ENCODE measurements at regions not wholly inside any gene's neighbourhood (a gene's known extent, or its start where the extent isn't known, plus 50 kb on each side); places are given as distances from the start of the nearest gene placed in this dataset.

- Histone ChIP-seq H4K20me1 (replicated peaks; ENCODE audit: insufficient read depth) (no peaks in the 10 kb centered on the region), H3F3A (replicated peaks; ENCODE audit: low read depth) (no peaks in the 10 kb centered on the region), H3K4me2 (no peak overlapping the region), H2AFZ (no peak overlapping the region), H3K79me2 (replicated peaks; ENCODE audit: insufficient read depth) (no peaks in the 10 kb centered on the region), H3K36me3 (ENCODE audit: insufficient read depth) (no peaks in the 10 kb centered on the region), H3K27me3 (ENCODE audit: insufficient read depth) (no peaks in the 10 kb centered on the region), H3K4me3 (no peak overlapping the region), H3K27ac (ENCODE audit: low read depth) (no peak overlapping the region), H3K9me2 (ENCODE audit: insufficient read depth) (no peaks in the 10 kb centered on the region), H3K4me1 (ENCODE audit: insufficient read depth) (no peaks in the 10 kb centered on the region)
- Mint-ChIP-seq H3K9me3 (peaks cover 93% of the 10 kb centered on the region), H3K36me3 (ENCODE audit: low read depth) (peaks cover 46% of the 10 kb centered on the region), H3K4me3 (no peak overlapping the region), H3K27me3 (ENCODE audit: insufficient read depth, low read depth, poor library complexity) (peaks cover 8% of the 10 kb centered on the region), H3K4me1 (no peaks in the 10 kb centered on the region), H3K27ac (no peak overlapping the region)
- ATAC-seq (no peak), DNase-seq (ENCODE audit: low spot score) (no peak)
- TF ChIP-seq REST (IDR thresholded peaks at IDR 0.05; ENCODE audit: unreplicated experiment) (no peak), NANOG (IDR thresholded peaks at IDR 0.05; ENCODE audit: borderline replicate concordance) (no peak), ZNF462 (CRISPR knock-in tag; IDR thresholded peaks at IDR 0.05) (no peak), STAT1 (IDR thresholded peaks at IDR 0.05; ENCODE audit: unreplicated experiment) (no peak), EZH2 (IDR thresholded peaks at IDR 0.05; ENCODE audit: low read depth, unreplicated experiment) (no peak), EZH2phosphoT487 (IDR thresholded peaks at IDR 0.05; ENCODE audit: unreplicated experiment) (no peak), JUNB (IDR thresholded peaks at IDR 0.05; ENCODE audit: unreplicated experiment) (no peak), ETS1 (IDR thresholded peaks at IDR 0.05) (no peak)
Measured at GRCh38 chr10:130662775-130663174, 526.6 kb downstream of the GLRX3 start.

Measured in GM23338 (cell line).